Left lung (tissue), 4 donors: ENCODE measurements at regions not wholly inside any gene's neighbourhood (a gene's known extent, or its start where the extent isn't known, plus 50 kb on each side); places are given as distances from the start of the nearest gene placed in this dataset.

Experiments used
- ATAC-seq: fragments of 200-7000 bp; cut with Tn5 transposase; one replicate; pipeline ENCODE4 v1.9.1; 2020; ENCODE audit warnings: moderate library complexity
- DNase-seq, 4 donors: peaks; one replicate each; pipeline ENCODE4 v3.0.0-alpha.2; 2013 to 2020
- H3K27ac ChIP-seq, 2 donors: fragments of 200-600 bp; sonication (generic) in 1 of 2; one replicate each; pipeline versions ENCODE4 v1.5.0 to v1.8.0; 2020 to 2021
- H3K27me3 ChIP-seq, 2 donors: fragments of 200-600 bp; sonication (generic) in 1 of 2; one replicate each; pipeline versions ENCODE4 v1.5.0 to v1.8.0; 2020 to 2021
- H3K36me3 ChIP-seq, 2 donors: fragments of 200-600 bp; sonication (generic) in 1 of 2; one replicate each; pipeline versions ENCODE4 v1.5.0 to v1.8.0; 2020 to 2021
- H3K4me1 ChIP-seq, 2 donors: fragments of 200-600 bp; one replicate each; pipeline ENCODE4 v1.8.0; 2021
- H3K4me3 ChIP-seq, 2 donors: fragments of 200-600 bp; sonication (generic) in 1 of 2; one replicate each; pipeline versions ENCODE4 v1.5.0 to v1.8.0; 2020 to 2021; ENCODE audit warnings: mild to moderate bottlenecking in 1 of 2
- H3K9me3 ChIP-seq, 2 donors: fragments of 200-600 bp; sonication (generic) in 1 of 2; one replicate each; pipeline versions ENCODE4 v1.5.0 to v1.8.0; 2020 to 2021
- intact Hi-C, 2 donors: fragments of 100-400 bp; cut with DNase I; formaldehyde crosslinking; loops; one replicate each; pipeline versions ENCODE4 v1.11.2 to v1.14.2; 2022
- TF ChIP-seq, protein P1 (sequence below), 2 donors: fragments of 200-600 bp; sonication (generic) in 1 of 2; IDR thresholded peaks; one replicate each; pipeline versions ENCODE4 v1.5.0 to v1.8.0; 2021; ENCODE audit warnings: antibody characterized with exemption in 2 of 2
- donor health status: DM: no; HTN: yes; CAD: no.
- donor health status: DM: no; HTN: no; CAD: no.

DNA sequence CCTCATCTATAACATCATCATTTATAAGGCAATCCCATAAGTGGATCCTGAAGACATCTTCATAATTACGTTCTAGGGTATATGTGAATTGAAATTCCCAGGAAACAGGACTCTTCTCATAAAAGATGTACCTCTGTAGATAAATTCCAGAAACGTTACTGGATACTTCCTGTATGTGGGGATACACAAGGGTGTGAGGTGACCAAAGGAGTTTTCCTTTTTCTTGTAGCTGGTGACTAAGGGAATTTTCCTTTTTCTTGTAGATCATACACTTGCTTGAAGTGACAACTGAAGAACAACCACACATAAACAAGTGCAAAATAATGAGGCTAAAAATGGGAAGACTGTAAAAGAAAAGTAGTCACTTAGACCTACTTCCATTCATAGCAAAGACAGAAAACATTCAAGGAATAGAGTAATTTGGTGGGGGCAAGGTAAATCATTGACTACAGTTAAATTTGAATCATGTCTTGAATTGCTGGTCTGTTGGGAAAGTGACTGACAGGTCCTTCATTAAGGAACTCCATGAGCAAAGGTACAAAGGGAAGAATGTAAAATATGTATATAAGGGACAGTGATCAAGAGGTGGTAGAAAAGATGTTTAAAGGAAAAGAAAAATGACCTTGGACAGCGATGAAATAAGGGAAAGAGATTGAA lies 53.2 kb upstream of the UBE2E3 start:
- H3K27me3 ChIP-seq: no peaks in the 10 kb centered on the region
- H3K4me1 ChIP-seq: no peaks in the 10 kb centered on the region
- no peaks in the 10 kb centered on the region for H3K9me3 ChIP-seq
- H3K27ac ChIP-seq: no peak overlapping the region
- TF ChIP-seq, protein P1, sequence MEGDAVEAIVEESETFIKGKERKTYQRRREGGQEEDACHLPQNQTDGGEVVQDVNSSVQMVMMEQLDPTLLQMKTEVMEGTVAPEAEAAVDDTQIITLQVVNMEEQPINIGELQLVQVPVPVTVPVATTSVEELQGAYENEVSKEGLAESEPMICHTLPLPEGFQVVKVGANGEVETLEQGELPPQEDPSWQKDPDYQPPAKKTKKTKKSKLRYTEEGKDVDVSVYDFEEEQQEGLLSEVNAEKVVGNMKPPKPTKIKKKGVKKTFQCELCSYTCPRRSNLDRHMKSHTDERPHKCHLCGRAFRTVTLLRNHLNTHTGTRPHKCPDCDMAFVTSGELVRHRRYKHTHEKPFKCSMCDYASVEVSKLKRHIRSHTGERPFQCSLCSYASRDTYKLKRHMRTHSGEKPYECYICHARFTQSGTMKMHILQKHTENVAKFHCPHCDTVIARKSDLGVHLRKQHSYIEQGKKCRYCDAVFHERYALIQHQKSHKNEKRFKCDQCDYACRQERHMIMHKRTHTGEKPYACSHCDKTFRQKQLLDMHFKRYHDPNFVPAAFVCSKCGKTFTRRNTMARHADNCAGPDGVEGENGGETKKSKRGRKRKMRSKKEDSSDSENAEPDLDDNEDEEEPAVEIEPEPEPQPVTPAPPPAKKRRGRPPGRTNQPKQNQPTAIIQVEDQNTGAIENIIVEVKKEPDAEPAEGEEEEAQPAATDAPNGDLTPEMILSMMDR (IDR thresholded peaks at IDR 0.05): no peak
- intact Hi-C loops: no loop called here
- DNase-seq (no peak), ATAC-seq (no peak)
- H3K4me3 ChIP-seq: no peak overlapping the region
- H3K36me3 ChIP-seq: no peaks in the 10 kb centered on the region

DNA sequence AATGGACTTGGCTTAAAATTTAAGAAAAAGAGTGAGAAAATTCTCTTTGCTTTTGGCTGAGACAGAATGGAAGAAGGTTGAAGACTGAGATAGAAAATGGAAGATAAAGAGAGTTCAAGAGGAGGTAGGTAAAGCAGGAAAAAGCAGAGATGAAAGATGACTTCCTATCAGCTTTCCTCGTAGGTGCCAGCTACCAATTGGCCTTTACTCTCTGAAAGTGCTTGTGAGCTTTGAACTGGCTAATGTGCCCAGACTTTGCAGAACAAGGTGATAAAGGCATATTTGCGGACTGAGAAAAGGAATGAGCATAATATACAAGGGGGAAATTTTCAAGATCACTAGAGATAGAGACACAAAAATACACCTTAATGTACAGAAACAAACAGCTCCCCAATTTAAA lies 54.7 kb upstream of the UBE2E3 start:
- H3K27me3 ChIP-seq: no peaks in the 10 kb centered on the region
- DNase-seq (no peak), ATAC-seq (no peak)
- no peaks in the 10 kb centered on the region for H3K4me1 ChIP-seq
- H3K4me3 ChIP-seq: no peak overlapping the region
- no peaks in the 10 kb centered on the region for H3K9me3 ChIP-seq
- intact Hi-C loops: no loop called here
- no peaks in the 10 kb centered on the region for H3K36me3 ChIP-seq
- H3K27ac ChIP-seq: no peak overlapping the region
- TF ChIP-seq, protein P1 (IDR thresholded peaks at IDR 0.05): no peak

DNA sequence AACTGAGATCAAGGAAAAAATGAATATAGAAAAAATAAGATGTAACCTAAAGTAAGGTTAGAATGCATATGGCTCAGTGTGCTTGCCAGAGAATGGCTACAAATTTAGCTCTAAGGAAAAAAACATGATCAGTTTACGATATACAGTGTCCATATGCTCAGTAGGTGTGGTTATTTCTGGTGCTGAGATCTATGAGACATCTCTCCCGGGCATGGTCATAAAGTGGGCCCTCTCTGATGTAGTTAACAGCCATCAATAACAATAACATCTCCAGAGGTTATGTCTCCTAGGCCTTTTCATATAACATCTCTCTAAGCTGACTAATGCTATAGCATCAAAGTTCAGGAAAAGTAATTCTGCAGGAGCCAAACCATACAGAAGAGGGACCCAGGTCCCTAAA lies 56.3 kb upstream of the UBE2E3 start:
- no peak for ATAC-seq
- intact Hi-C loops: no loop called here

DNA sequence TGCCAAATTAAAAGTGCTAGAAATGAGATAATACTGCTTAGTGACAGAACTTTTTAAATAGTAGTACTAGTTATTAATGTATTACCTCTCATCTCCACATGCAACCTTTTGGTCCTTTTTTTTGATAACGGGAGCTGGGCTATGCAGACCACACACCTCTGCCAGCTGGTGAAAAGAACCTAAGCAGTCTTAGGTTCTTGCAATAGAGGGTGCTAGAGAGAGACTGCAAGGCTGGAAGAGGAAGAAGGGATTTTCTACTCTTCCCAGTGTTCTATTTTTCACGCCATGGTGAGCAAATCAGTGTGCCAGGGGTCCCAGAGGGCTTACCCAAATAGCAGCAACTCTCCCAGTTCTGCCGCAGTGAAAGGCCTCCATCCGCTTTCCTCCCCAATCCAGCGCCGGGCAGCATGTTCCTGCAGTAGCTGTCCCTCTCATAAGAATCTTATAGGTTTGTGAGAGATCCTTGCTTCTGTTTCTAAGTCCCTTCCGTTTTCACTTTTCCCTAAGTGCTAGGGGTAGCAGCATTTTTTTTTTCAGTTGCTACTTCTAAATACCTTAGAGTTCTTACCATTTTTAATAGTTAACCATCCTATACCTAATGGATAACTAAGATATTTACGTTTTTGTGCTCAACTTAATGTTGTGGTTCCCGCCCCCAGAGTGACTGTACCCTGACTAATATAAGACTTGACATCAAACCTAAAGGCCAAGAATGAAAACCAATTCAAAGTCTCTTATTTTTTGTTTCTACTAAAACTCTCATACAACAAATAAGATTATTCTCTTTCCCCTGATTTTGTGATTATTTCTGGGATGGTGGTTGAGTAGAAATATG lies 69.4 kb upstream of the UBE2E3 start:
- TF ChIP-seq, protein P1 (IDR thresholded peaks at IDR 0.05): no peak
- peak in 1 of 4 donors; percentile 51 for DNase-seq
- Histone ChIP-seq H3K27me3 (no peaks in the 10 kb centered on the region), H3K36me3 (no peaks in the 10 kb centered on the region), H3K27ac (no peak overlapping the region), H3K4me3 (no peak overlapping the region), H3K9me3 (no peaks in the 10 kb centered on the region), H3K4me1 (no peaks in the 10 kb centered on the region)
- no peak for ATAC-seq
- intact Hi-C loops: no loop called here

More for the DNA sequence above, 56.3 kb upstream of the UBE2E3 start:
- Histone ChIP-seq H3K4me1 (no peaks in the 10 kb centered on the region), H3K9me3 (no peaks in the 10 kb centered on the region), H3K36me3 (no peaks in the 10 kb centered on the region), H3K4me3 (no peak overlapping the region), H3K27me3 (no peaks in the 10 kb centered on the region), H3K27ac (no peak overlapping the region)
- no peak for DNase-seq
- TF ChIP-seq, protein P1 (IDR thresholded peaks at IDR 0.05): no peak

GRCh38 chr2:180907731-180908130 lies 72.7 kb upstream of the UBE2E3 start:
- DNase-seq (no peak), ATAC-seq (no peak)
- H3K4me1 ChIP-seq: no peaks in the 10 kb centered on the region
- intact Hi-C loops: no loop called here
- no peak overlapping the region for H3K27ac ChIP-seq
- no peaks in the 10 kb centered on the region for H3K36me3 ChIP-seq
- TF ChIP-seq, protein P1 (IDR thresholded peaks at IDR 0.05): no peak
- no peaks in the 10 kb centered on the region for H3K27me3 ChIP-seq
- H3K4me3 ChIP-seq: no peak overlapping the region
- no peaks in the 10 kb centered on the region for H3K9me3 ChIP-seq
